K562 (cell line): ENCODE measurements at regions not wholly inside any gene's neighbourhood (a gene's known extent, or its start where the extent isn't known, plus 50 kb on each side); places are given as distances from the start of the nearest gene placed in this dataset.

Experiments
- ATAC-seq: fragments of 200-7000 bp; cut with Tn5 transposase; 3 replicates; pipeline ENCODE4 v1.9.1; 2020; ENCODE audit warnings: moderate library complexity
- BruUV-seq: library from RNA; stranded (reverse); fragments of 400-500 nt; replicated peaks from 2 replicates; lab custom pipeline; 2021; lab: Mats Ljungman, UMichigan
- CTCF ChIA-PET: fragments of 300-600 bp; formaldehyde crosslinking; extraction: SDS; loops from one replicate; lab custom pipeline; 2021; ENCODE audit warnings: low intra/inter-chr PET ratio; lab: Yijun Ruan, JAX
- POLR2A ChIA-PET: fragments of 300-600, 350-650 bp; sonication (Branson Sonifier 250); formaldehyde crosslinking; extraction: SDS; loops from one replicate; lab custom pipeline; 2021; ENCODE audit warnings: antibody characterized with exemption, inconsistent platforms; lab: Yijun Ruan, JAX
- DNase-seq, 4 experiments: peaks; one replicate each; pipeline versions ENCODE4 v3.0.0 to v3.0.0-alpha.2; 2011 to 2018; ENCODE audit warnings: low spot score in 3 of 4, mixed read lengths in 3 of 4; ENCODE audit errors: extremely low read depth in 1 of 4
- FAIRE-seq: peaks from 2 replicates; lab custom pipeline; 2011; peaks lifted over from hg19 to GRCh38; lab: Jason Lieb, UNC
- H2AFZ ChIP-seq: 2 replicates; pipeline ENCODE4 v1.6.0; 2011; ENCODE audit warnings: low read depth, low read length, control low read depth, inconsistent platforms
- H3K27ac ChIP-seq: fragments of 200-600 bp; 3 replicates; pipeline ENCODE4 v1.8.0; 2011; ENCODE audit warnings: low read depth, mild to moderate bottlenecking, control low read depth, inconsistent platforms, low read length, moderate library complexity, mixed read lengths; ENCODE audit errors: extremely low read depth
- H3K27me3 ChIP-seq, 2 experiments: fragments of 300-600 bp in 1 of 2; 2 replicates in 1 of 2; 3 replicates in 1 of 2; pipeline versions ENCODE4 v1.6.0 to v1.8.0; 2011; ENCODE audit warnings: inconsistent platforms in 2 of 2, low read length in 2 of 2, mild to moderate bottlenecking in 1 of 2, mixed read lengths in 1 of 2, moderate library complexity in 1 of 2; ENCODE audit not compliant: control insufficient read depth in 2 of 2, insufficient read depth in 2 of 2
- H3K36me3 ChIP-seq: fragments of 300-600 bp; 3 replicates; pipeline ENCODE4 v1.8.0; 2011; ENCODE audit warnings: mild to moderate bottlenecking, low read length, inconsistent platforms; ENCODE audit not compliant: control insufficient read depth, insufficient read depth
- H3K4me1 ChIP-seq, 2 experiments: fragments of 200-600 bp in 1 of 2; replicated peaks in 1 of 2; 2 replicates in 1 of 2; 3 replicates in 1 of 2; pipeline versions ENCODE4 v1.5.1 to v1.8.0; 2011; ENCODE audit warnings: inconsistent platforms in 2 of 2, low read length in 2 of 2, mild to moderate bottlenecking in 1 of 2, mixed read lengths in 1 of 2, moderate library complexity in 1 of 2; ENCODE audit not compliant: control insufficient read depth in 2 of 2, insufficient read depth in 2 of 2
- H3K4me2 ChIP-seq: 2 replicates; pipeline ENCODE4 v1.6.1; 2011; ENCODE audit warnings: low read length, control low read depth, inconsistent platforms, mixed read lengths; ENCODE audit not compliant: insufficient read depth
- H3K4me3 ChIP-seq: fragments of 200-600 bp; sonication (generic), shearing (Covaris generic); 2 replicates; pipeline ENCODE4 v1.5.1; 2016; ENCODE audit warnings: control low read depth, inconsistent platforms
- H3K79me2 ChIP-seq: fragments of 200-600 bp; 3 replicates; pipeline ENCODE4 v1.8.0; 2011; ENCODE audit warnings: low read length, inconsistent platforms; ENCODE audit not compliant: control insufficient read depth, insufficient read depth
- H3K9ac ChIP-seq, 2 experiments: 2 replicates each; pipeline versions ENCODE4 v1.6.0 to v1.6.1; 2011; ENCODE audit warnings: low read depth in 2 of 2, low read length in 2 of 2, control low read depth in 1 of 2, inconsistent platforms in 1 of 2, mild to moderate bottlenecking in 1 of 2, mixed read lengths in 1 of 2; ENCODE audit not compliant: insufficient read depth in 1 of 2
- H3K9me1 ChIP-seq: one replicate; pipeline ENCODE4 v1.6.0; 2011; ENCODE audit warnings: inconsistent platforms, mild to moderate bottlenecking, low read length, moderate library complexity; ENCODE audit not compliant: control insufficient read depth, insufficient read depth
- H3K9me3 ChIP-seq: replicated peaks from 2 replicates; pipeline ENCODE4 v1.5.1; 2011; ENCODE audit warnings: low read depth, low read length, inconsistent platforms; ENCODE audit not compliant: control insufficient read depth, insufficient read depth
- H4K20me1 ChIP-seq: replicated peaks from 2 replicates; pipeline ENCODE4 v1.6.1; 2011; ENCODE audit warnings: low read length, inconsistent platforms, mixed read lengths; ENCODE audit not compliant: control insufficient read depth, insufficient read depth
- GTF3C2 ChIP-seq: IDR thresholded peaks from 3 replicates; pipeline ENCODE4 v1.6.1; 2011; ENCODE audit warnings: borderline replicate concordance, mild to moderate bottlenecking, moderate library complexity; ENCODE audit not compliant: insufficient read length; ENCODE audit errors: extremely low read depth
- MBD1 ChIP-seq: fragments of 250-450 bp; sonication (Bioruptor Pico); IDR thresholded peaks from 2 replicates; pipeline ENCODE4 v1.8.0; 2022; ENCODE audit warnings: inconsistent platforms
- SRSF1 ChIP-seq: fragments of 200-400 bp; formaldehyde crosslinking; IDR thresholded peaks from 2 replicates; pipeline ENCODE4 v1.6.1; 2017; ENCODE audit warnings: mild to moderate bottlenecking, low read depth, low read length, moderate library complexity
- TSHZ1 ChIP-seq: fragments of 250-450 bp; sonication (Bioruptor Pico); IDR thresholded peaks from 2 replicates; pipeline ENCODE4 v1.4.0; 2020; ENCODE audit warnings: mild to moderate bottlenecking, moderate library complexity
- ZBTB49 ChIP-seq: sonication (generic); formaldehyde crosslinking; IDR thresholded peaks from 2 replicates; pipeline ENCODE4 v1.8.0; 2022; ENCODE audit warnings: missing genetic modification reagents, mild to moderate bottlenecking, borderline replicate concordance
- ZNF165 ChIP-seq: fragments of 250-450 bp; sonication (Bioruptor Pico); IDR thresholded peaks from 2 replicates; pipeline ENCODE4 v1.4.0; 2020; ENCODE audit warnings: borderline replicate concordance
- ZNF589 ChIP-seq: fragments of 200-800 bp; sonication (Bioruptor generic); IDR thresholded peaks from 2 replicates; pipeline ENCODE4 v1.6.1; 2016; ENCODE audit warnings: low read depth, missing genetic modification characterization, missing compliant biosample characterization
- in situ Hi-C: fragments of 300-500 bp; cut with MboI; formaldehyde crosslinking; loops from 4 replicates; pipeline ENCODE4 v1.15.0; 2018; ENCODE audit warnings: inconsistent platforms, mixed read lengths
- intact Hi-C: fragments of 100-400 bp; cut with micrococcal nuclease; formaldehyde crosslinking; loops from 2 replicates; pipeline ENCODE4 v1.14.2; 2022

- Histone ChIP-seq H3K9me3 (no peaks in the 10 kb centered on the region), H3K4me2 (no peak overlapping the region), H3K9me1 (no peaks in the 10 kb centered on the region), H3K79me2 (no peaks in the 10 kb centered on the region), H2AFZ (no peak overlapping the region), H3K27ac (no peak overlapping the region)
- in situ Hi-C loops, result no loop called here
- ATAC-seq, result no peak
- CTCF ChIA-PET, result no interaction called here
- no peak for TF ChIP-seq ZNF165 (CRISPR knock-in tag)
- no peak for TF ChIP-seq SRSF1
- no peak for TF ChIP-seq ZNF589
- no peak for TF ChIP-seq ZBTB49
- no peak for TF ChIP-seq GTF3C2
- TF ChIP-seq MBD1, result no peak
- TF ChIP-seq TSHZ1, result no peak
- TF ChIP-seq, all 486 proteins: peak for 0
- no peak overlapping the region for H3K4me3 ChIP-seq
- no peaks in the 10 kb centered on the region for H3K27me3 ChIP-seq
- FAIRE-seq (no peak), DNase-seq (no peak)
- BruUV-seq, result no TSS peak
- H3K36me3 ChIP-seq, result no peaks in the 10 kb centered on the region
- POLR2A ChIA-PET, result interaction anchor here (0.6 kb wide), 1 partner anchor 144 kb away, joined by 5 read pairs; no protein-coding TSS in a partner anchor
- no peak overlapping the region for H3K9ac ChIP-seq
- H3K4me1 ChIP-seq, result no peaks in the 10 kb centered on the region
- H4K20me1 ChIP-seq, result no peaks in the 10 kb centered on the region
- intact Hi-C loops, result no loop called here
These were observed 346.7 kb upstream of the ANKRD30A start for GRCh38 chr10:36778651-36779050.
